HCEC 1CT (cell line): ENCODE measurements at regions not wholly inside any gene's neighbourhood (a gene's known extent, or its start where the extent isn't known, plus 50 kb on each side); places are given as distances from the start of the nearest gene placed in this dataset.
A peak's percentile ranks its signal among the peaks of the same experiment; 100 is the strongest.
"Not testable (repeated sequence)": the region's sequence is repeated elsewhere in the genome, so short reads cannot be mapped to it uniquely, and the experiment has no call there.

ENCODE experiments used
- DNase-seq: peaks from one replicate; pipeline ENCODE4 v3.0.0-alpha.2; 2017

- DNase-seq, result peak; percentile 98
These were observed 52.8 kb upstream of the SLC9A9 start for GRCh38 chr3:143901105-143901504.

- no peak for DNase-seq
These were observed 53.9 kb upstream of the SLC9A9 start for GRCh38 chr3:143902210-143902609.

- DNase-seq, result no peak
These were observed 60.9 kb upstream of the DIPK2A start for GRCh38 chr3:143910756-143911155.

DNA sequence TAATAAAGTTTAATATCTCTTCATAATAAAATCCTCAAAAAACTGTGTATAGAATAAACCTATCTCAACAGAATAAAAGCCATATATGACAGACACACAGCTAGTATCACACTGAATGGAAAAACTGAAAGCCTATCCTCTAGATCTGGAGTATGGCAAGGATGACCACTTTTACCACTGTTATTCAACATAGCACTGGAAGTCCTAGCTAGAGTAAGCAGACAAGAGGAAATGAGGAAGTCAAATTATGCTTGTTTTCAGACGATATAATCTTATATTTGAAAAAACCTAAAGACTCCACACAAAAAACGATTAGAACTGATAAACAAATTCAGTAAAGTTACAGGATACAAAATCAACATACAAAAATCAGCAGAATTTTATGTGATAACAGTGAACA, 57.4 kb upstream of the DIPK2A start:
- no peak for DNase-seq

DNA sequence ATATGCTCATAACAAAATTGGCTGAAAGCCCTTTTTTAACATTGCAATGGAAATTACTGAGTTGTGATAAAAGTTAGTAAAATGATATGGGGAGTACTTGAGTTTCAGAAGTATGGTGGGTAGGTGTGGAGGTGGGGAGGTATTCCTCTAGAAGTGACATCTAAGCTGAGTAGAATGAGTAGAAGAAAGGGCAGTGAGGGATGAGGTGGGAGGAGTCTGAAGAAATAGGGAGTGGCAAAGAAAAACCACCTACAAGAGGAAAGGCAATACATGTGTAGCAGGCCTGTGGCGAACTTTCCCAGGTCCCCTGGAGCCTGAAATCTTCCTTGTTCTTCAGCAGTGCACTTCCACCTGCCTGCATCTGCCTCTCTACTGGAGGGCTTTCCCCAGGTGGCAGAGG, 52.8 kb upstream of the DIPK2A start:
- no peak for DNase-seq

DNA sequence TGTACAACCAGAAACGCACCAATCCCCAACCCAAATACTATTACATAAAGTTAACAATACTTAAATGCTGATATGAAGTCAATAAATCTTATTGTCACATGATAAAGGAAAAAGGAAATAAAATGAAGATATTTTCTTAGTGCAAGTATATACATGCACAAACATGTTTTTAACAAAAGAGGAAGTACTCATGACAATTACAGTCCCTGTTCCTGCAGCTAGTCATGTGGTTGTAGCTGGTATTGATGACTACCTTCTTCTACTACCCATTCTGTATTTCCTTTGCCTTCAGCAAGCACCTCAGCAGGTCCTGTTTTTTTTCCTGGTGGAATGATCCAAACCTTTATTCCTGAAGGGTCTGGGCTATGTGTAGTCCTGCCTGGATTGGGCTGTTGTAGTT, 50.4 kb upstream of the DIPK2A start:
- not testable (repeated sequence) for DNase-seq
